WERI-Rb-1 (cell line): ENCODE measurements at regions not wholly inside any gene's neighbourhood (a gene's known extent, or its start where the extent isn't known, plus 50 kb on each side); places are given as distances from the start of the nearest gene placed in this dataset.

Experiments used
- DNase-seq: peaks from one replicate; pipeline ENCODE4 v3.0.0-alpha.2; 2020
- H3K27ac ChIP-seq: fragments of 250-450 bp; sonication (Bioruptor Pico); 2 replicates; pipeline ENCODE4 v1.5.1; 2020; ENCODE audit warnings: mild to moderate bottlenecking, moderate library complexity
- H3K27me3 ChIP-seq: fragments of 250-450 bp; sonication (Bioruptor Pico); 2 replicates; pipeline ENCODE4 v1.5.1; 2021; ENCODE audit warnings: mild to moderate bottlenecking, low read depth, moderate library complexity; ENCODE audit not compliant: insufficient read depth, severe bottlenecking
- H3K36me3 ChIP-seq: fragments of 250-450 bp; sonication (Bioruptor Pico); 2 replicates; pipeline ENCODE4 v1.5.1; 2020; ENCODE audit warnings: mild to moderate bottlenecking, moderate library complexity
- H3K4me3 ChIP-seq: 2 replicates; pipeline ENCODE4 v1.5.1; 2011; ENCODE audit warnings: low read depth, mild to moderate bottlenecking, control low read depth, low read length
- H3K9me3 ChIP-seq: fragments of 250-450 bp; sonication (Bioruptor Pico); 2 replicates; pipeline ENCODE4 v1.5.1; 2021; ENCODE audit warnings: mild to moderate bottlenecking, moderate library complexity; ENCODE audit not compliant: severe bottlenecking
- CTCF ChIP-seq: IDR thresholded peaks from 2 replicates; pipeline ENCODE4 v1.5.1; 2011; ENCODE audit warnings: low read depth, mild to moderate bottlenecking, control low read depth, inconsistent platforms, low read length

- H3K27ac ChIP-seq = no peak overlapping the region
- no peaks in the 10 kb centered on the region for H3K27me3 ChIP-seq
- no peak for DNase-seq
- H3K36me3 ChIP-seq = no peaks in the 10 kb centered on the region
- no peak for TF ChIP-seq CTCF
- no peaks in the 10 kb centered on the region for H3K9me3 ChIP-seq
- no peak overlapping the region for H3K4me3 ChIP-seq
Observed at GRCh38 chr4:23333946-23334878, 555.6 kb downstream of the PPARGC1A start.

- TF ChIP-seq CTCF = no peak
- no peaks in the 10 kb centered on the region for H3K36me3 ChIP-seq
- no peaks in the 10 kb centered on the region for H3K27me3 ChIP-seq
- H3K27ac ChIP-seq = no peak overlapping the region
- DNase-seq = no peak
- no peaks in the 10 kb centered on the region for H3K9me3 ChIP-seq
- no peak overlapping the region for H3K4me3 ChIP-seq
Observed at GRCh38 chr4:23333556-23333945, 556.3 kb downstream of the PPARGC1A start.

DNA sequence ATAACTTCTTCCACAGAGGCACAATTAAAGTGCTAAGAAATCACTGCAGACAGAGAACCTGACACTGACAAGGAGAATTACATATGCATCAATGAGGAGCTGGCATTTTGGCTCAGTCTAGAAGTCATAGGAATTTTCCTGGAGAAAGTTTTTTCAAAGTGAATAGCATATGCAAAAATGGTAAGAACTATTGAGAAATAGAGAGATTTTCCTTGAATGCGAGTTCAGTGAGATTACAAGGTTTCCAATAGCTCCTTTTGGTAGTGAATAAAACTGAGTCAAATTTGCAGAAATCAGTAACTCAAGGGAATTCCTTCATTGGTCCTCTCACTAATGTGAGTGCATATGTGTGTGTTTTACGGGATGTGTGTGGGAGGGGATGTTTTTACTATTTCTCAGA lies 557.5 kb downstream of the PPARGC1A start:
- no peak overlapping the region for H3K4me3 ChIP-seq
- H3K9me3 ChIP-seq = no peaks in the 10 kb centered on the region
- TF ChIP-seq CTCF = no peak
- H3K36me3 ChIP-seq = no peaks in the 10 kb centered on the region
- DNase-seq = no peak
- H3K27ac ChIP-seq = no peak overlapping the region
- H3K27me3 ChIP-seq = no peaks in the 10 kb centered on the region

DNA sequence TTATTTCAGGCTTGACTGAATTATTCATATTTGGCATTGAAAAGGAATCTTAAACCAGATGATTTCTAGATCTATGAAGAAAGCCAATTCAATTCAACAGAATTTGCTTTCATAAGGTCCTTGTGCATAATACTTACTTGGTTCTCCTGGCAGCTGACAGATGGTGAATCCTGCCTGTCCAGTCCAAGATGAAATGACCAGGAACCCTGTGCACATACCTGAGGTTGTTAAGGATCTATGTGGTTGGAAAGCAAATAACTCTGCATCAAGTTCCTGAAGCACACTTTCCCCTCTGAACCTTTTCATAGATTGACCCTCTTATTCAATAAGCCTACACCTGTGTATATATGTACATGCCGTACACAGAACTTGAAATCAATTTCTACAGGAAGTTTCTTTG lies 562.7 kb downstream of the PPARGC1A start:
- no peak overlapping the region for H3K4me3 ChIP-seq
- no peak overlapping the region for H3K27ac ChIP-seq
- TF ChIP-seq CTCF = no peak
- no peaks in the 10 kb centered on the region for H3K9me3 ChIP-seq
- H3K27me3 ChIP-seq = no peaks in the 10 kb centered on the region
- no peak for DNase-seq
- no peaks in the 10 kb centered on the region for H3K36me3 ChIP-seq

DNA sequence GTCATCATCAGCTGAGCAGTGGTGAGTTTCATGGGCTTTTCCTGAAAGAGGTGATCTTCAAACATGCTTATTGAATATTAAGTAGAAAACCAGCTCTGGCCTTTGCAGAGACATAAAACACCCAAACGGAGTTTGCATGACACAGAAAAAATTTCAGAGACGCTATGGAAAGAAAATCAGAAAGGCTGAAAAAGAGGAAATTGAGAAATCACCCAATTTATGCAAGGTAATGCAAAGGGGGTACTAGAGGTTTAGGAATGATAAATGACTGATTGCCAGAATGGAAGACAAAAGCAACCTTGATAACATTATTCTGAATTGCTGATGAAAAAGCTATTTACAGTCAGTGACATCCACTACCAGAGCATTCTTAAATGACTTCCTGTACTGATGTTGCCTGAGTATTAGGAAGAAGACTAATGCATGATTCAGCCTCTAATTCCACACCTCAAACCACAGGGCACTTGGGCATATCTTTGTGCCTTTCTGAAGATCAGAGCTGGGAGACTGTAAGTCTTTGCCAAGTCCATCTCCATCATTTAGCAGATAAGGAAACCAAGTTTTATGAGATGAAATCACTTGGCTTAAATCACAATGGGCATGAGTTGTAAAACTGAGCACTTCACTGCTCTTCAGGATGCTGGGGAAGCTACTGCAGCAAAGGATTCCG lies 565.7 kb downstream of the PPARGC1A start:
- Histone ChIP-seq H3K9me3 (no peaks in the 10 kb centered on the region), H3K27ac (no peak overlapping the region), H3K27me3 (no peaks in the 10 kb centered on the region), H3K4me3 (no peak overlapping the region), H3K36me3 (no peaks in the 10 kb centered on the region)
- no peak for TF ChIP-seq CTCF
- no peak for DNase-seq
